ENCODE measurements at regions not wholly inside any gene's neighbourhood (a gene's known extent, or its start where the extent isn't known, plus 50 kb on each side); places are given as distances from the start of the nearest gene placed in this dataset.

DNA sequence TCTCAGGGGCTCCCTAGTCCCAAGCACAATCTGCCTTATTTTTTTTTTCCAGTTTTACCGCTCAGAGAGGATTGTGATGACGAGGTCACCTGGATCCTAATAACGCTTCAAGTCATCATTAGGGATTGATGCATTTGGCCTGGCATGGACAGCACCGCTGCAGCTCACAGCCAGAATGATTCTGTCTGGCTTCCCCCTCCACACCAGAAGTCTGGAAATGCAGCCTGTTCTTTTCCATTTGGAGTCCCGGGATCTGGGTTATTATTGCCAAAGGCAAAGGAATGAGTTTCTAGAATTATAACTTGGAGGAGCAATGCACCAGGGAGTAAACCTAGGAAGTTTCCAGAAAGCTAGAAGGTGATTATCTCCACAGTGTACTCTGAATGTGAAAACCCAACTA lies 81.1 kb upstream of the TAF1B start:
- H3K36me3 Mint-ChIP-seq (ENCODE audit: insufficient read depth) = no peaks in the 10 kb centered on the region
- TF ChIP-seq, protein P1, sequence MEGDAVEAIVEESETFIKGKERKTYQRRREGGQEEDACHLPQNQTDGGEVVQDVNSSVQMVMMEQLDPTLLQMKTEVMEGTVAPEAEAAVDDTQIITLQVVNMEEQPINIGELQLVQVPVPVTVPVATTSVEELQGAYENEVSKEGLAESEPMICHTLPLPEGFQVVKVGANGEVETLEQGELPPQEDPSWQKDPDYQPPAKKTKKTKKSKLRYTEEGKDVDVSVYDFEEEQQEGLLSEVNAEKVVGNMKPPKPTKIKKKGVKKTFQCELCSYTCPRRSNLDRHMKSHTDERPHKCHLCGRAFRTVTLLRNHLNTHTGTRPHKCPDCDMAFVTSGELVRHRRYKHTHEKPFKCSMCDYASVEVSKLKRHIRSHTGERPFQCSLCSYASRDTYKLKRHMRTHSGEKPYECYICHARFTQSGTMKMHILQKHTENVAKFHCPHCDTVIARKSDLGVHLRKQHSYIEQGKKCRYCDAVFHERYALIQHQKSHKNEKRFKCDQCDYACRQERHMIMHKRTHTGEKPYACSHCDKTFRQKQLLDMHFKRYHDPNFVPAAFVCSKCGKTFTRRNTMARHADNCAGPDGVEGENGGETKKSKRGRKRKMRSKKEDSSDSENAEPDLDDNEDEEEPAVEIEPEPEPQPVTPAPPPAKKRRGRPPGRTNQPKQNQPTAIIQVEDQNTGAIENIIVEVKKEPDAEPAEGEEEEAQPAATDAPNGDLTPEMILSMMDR (IDR thresholded peaks at IDR 0.05; ENCODE audit: unreplicated experiment) = no peak
- no peaks in the 10 kb centered on the region for H3K9me3 Mint-ChIP-seq (ENCODE audit: low read depth)
- H3K27me3 Mint-ChIP-seq = peaks cover 51% of the 10 kb centered on the region
- no peak for DNase-seq (ENCODE audit: low spot score, unreplicated experiment)
- H3K27ac Mint-ChIP-seq = no peak overlapping the region
- H3K4me1 Mint-ChIP-seq (ENCODE audit: low read depth) = peaks cover 20% of the 10 kb centered on the region
- H3K4me3 Mint-ChIP-seq (ENCODE audit: low read depth) = no peak overlapping the region

DNA sequence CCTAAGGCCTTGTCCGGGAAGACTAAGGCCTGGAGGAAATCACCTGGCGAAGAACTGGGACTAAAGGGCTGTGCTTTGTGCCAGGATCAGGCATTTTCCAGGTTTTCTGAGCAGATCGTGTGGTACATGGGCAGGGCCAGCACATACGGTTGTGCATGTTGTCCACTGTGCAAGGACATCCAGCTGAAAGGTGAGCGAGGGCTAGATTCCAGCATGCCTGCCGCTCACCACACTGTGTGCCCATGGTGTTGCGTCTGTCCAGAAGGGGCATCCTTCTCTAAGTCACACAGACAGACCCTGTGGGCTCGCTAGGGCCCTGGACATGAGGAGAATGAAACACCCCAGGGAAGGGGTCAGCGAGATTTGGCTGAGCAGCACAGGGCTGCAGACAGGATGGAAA lies 80.3 kb upstream of the TAF1B start:
- no peaks in the 10 kb centered on the region for H3K9me3 Mint-ChIP-seq (ENCODE audit: low read depth)
- DNase-seq (ENCODE audit: low spot score, unreplicated experiment) = no peak
- peaks cover 45% of the 10 kb centered on the region for H3K27me3 Mint-ChIP-seq
- H3K36me3 Mint-ChIP-seq (ENCODE audit: insufficient read depth) = no peaks in the 10 kb centered on the region
- H3K4me3 Mint-ChIP-seq (ENCODE audit: low read depth) = no peak overlapping the region
- H3K4me1 Mint-ChIP-seq (ENCODE audit: low read depth) = peaks cover 14% of the 10 kb centered on the region
- H3K27ac Mint-ChIP-seq = no peak overlapping the region
- TF ChIP-seq, protein P1 (IDR thresholded peaks at IDR 0.05; ENCODE audit: unreplicated experiment) = no peak

DNA sequence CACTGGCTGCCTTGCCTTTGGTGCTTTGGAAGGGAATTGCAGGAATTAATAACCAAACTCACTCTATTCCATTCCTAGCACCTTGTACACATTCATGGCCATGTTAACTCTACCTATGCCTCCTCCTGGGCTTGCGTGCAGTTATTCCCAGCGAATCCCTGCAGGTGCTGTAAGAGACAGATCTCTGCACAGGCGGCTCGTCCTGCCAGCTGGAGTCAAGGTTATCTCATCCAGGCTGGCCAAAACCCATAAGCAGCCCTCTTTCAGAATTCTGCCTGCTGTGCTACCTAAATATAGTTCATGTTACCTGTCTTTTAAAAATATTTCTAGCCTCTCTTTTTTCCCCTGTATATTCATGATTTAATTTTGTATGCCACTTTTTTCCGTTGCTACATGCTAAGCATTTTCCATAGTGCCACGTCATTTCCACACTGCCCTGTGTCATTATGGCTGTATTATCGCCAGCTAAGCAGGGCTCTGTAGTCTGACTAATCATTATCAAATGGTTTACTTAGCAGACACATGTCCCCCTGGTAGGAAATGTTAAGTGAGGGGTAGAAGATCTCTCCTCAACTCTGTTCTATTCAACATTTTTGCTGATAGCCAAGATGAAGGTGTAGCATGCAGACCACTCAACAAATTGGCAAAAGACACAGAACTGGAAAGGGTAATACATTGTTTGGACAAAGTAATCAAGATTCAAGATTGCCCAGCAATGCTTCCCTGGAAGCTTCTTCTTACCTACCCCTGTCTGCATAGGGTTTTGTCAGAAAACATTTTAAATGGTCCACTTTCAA lies 79.7 kb upstream of the TAF1B start:
- TF ChIP-seq, protein P1 (IDR thresholded peaks at IDR 0.05; ENCODE audit: unreplicated experiment) = no peak
- no peaks in the 10 kb centered on the region for H3K36me3 Mint-ChIP-seq (ENCODE audit: insufficient read depth)
- no peaks in the 10 kb centered on the region for H3K9me3 Mint-ChIP-seq (ENCODE audit: low read depth)

DNA sequence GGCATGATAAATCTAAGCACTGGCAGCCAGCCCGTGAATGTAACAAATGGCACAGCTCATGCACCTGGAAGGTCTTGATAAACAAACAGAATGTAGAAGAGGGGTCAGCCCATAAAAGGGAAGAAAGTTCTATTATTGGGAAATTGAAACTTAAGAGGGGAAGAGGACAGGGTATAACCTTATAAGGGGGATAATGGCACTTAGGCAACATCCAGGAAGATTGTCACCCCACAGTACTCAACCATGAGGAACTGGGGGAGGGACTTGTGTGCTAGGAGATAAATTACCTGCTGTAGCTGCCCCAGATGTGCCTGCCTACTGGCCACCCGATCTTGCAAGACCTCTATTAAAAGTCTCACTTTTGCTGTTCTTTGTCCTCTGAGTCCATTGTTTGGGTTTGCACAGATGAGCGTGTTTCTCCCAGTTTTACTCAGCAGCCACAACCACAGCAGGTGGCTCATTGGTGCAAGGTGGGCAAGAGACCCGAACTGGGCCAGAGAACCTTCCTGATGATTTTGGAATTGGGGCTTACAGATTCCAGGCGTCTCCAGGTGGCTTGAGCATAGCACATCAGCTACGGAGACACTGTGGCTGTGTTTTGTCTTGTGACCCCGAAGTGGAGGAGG lies 79.0 kb upstream of the TAF1B start:
- DNase-seq (ENCODE audit: low spot score, unreplicated experiment) = no peak
- H3K36me3 Mint-ChIP-seq (ENCODE audit: insufficient read depth) = no peaks in the 10 kb centered on the region
- H3K27me3 Mint-ChIP-seq = peaks cover 38% of the 10 kb centered on the region

More for the DNA sequence above, 79.7 kb upstream of the TAF1B start:
- no peak for DNase-seq (ENCODE audit: low spot score, unreplicated experiment)
- peaks cover 15% of the 10 kb centered on the region for H3K4me1 Mint-ChIP-seq (ENCODE audit: low read depth)
- H3K4me3 Mint-ChIP-seq (ENCODE audit: low read depth) = no peak overlapping the region
- H3K27ac Mint-ChIP-seq = no peak overlapping the region
- H3K27me3 Mint-ChIP-seq = peaks cover 44% of the 10 kb centered on the region

More for the DNA sequence above, 79.0 kb upstream of the TAF1B start:
- Mint-ChIP-seq H3K4me3 (ENCODE audit: low read depth) (no peak overlapping the region), H3K27ac (no peak overlapping the region), H3K9me3 (ENCODE audit: low read depth) (no peaks in the 10 kb centered on the region), H3K4me1 (ENCODE audit: low read depth) (peaks cover 16% of the 10 kb centered on the region)
- TF ChIP-seq, protein P1 (IDR thresholded peaks at IDR 0.05; ENCODE audit: unreplicated experiment) = no peak

Measured in progenitor cell of endocrine pancreas (in vitro differentiated cells).